Fibroblast of peridontal ligament (primary cell): ENCODE measurements at regions not wholly inside any gene's neighbourhood (a gene's known extent, or its start where the extent isn't known, plus 50 kb on each side); places are given as distances from the start of the nearest gene placed in this dataset.
A peak's percentile ranks its signal among the peaks of the same experiment; 100 is the strongest.

Experiments
- DNase-seq: peaks from one replicate; pipeline ENCODE4 v3.0.0-alpha.2; 2010; ENCODE audit errors: extremely low read depth

DNA sequence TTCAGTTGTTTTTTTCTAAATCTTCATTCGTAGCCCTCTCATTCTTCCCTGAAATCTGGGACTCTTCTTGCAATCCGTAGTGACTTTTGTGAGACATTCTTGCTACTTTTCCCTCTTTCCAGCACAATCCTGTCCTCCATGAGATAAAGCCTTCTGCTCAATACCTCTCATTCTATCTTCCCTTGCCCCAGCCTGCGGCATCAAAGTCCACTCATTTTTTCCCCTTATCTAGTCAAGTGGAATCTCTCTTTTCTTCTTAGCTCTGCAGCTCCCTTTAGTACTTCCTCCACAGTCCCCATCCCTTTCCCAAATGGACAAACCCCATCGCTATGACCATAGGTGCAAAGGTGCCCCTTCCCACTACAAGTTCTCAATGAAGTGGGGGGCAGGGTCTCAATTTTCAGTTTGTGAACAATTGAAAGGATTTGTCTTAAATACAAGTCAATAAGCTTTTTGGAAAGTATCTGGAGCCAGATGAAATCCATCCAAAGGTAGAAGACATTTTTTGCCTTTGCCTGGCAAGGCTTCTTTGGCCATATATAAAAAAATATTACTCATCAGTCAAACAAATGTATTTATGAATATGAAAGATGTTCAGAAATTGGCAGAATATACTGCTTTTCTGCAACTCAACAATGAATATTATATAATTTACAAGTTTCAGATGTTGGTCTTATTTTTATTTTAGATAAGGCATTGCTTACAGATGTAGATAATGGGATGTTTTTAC, 179.4 kb downstream of the SNAPC1 start:
- no peak for DNase-seq

DNA sequence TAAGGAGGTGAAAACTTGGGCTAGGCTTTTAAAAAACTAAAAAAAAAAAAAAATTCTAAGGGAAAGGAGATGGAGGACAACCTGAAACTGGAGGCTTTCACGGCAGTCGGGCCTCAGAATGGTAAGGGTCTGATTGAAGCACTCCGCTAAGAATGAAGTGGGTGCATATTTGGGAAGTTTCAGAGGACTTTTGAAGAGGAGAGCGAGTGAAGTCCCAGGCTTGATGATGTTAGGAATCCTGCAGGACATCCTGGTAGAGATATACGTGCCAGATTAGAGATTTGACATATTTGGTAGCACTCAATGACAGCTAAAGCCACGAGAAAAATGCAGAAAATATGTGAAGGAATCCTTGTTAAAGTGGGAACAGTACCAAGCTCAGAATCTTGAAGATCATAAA, 186.2 kb downstream of the SNAPC1 start:
- DNase-seq: no peak

DNA sequence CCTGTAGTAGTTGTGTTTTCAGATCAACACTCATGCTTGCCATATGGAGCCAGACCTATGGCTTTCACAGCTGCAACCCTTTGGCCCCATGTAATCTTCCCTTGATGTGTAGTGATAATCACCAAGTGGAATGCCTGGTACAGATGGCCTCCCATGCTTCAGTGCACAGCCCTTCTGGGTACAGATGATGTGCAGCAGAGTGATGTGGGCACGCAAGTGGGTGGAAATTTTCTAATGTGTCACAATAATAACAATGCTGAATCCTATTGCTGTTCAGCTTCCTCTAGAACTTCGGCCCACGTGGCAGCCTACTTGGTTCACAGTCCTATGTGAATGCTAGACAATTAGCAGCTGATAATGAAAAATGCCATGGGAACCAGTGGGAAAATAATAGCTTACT, 188.1 kb downstream of the SNAPC1 start:
- DNase-seq: no peak

DNA sequence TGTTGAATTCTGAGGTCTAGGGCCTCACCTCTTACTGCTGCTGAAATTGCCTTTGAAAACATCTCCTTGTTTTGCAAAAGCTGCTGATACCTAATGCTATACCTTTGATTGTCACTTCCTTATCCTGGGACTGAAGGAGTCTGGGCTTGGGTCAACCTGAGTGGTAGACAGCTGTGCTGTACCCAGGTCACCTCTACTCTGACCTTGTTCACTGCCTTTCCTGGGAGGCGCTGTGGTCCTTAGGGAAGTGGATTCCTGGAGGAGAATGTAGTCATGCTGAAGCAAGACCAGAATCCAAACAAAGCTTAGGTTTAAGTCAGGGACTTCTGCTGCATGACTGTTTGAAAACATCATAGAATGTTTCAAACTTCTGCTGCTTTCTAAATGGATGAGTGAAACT, 191.4 kb downstream of the SNAPC1 start:
- DNase-seq: no peak

DNA sequence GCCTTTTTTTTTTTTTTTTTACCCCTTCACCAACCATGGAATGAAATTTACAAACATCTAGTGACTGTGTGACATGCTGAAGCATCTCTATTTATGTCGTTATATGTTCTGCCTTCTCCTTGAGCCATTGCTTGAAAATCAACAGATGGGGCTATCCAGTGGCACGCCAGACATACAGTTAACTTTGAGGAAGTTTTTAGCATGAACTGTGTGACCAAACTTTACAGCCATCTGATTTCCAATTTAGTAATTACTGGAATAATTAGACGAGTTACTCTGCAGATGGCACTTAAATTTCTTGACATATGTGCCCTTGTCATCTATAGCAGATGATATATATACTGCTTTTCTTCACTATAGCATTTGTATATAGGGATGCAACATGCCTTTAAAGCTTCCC, 192.1 kb downstream of the SNAPC1 start:
- DNase-seq: no peak

- no peak for DNase-seq
Observed at GRCh38 chr14:61956517-61956916, 194.3 kb downstream of the SNAPC1 start.

GRCh38 chr14:61959348-61959747, 197.1 kb downstream of the SNAPC1 start:
- DNase-seq: no peak

GRCh38 chr14:61961369-61961768, 199.1 kb downstream of the SNAPC1 start:
- no peak for DNase-seq

DNA sequence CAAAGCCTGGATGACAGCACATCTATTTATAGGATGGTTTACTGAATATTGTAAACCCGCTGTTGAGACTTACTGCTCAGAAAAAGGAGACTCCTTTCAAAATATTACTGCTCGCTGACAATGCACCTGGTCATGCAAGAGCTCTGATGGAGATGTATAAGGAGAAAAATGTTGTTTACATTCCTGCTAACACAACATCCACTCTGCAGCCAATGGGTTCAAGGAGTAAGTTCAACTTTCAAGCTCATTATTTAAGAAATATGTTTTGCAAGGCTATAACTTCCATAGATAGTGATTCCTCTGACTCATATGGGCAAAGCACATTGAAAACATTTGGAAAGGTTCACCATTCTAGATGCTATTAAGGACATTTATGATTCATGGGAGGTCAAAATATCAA, 201.7 kb downstream of the SNAPC1 start:
- peak; percentile 11 for DNase-seq

DNA sequence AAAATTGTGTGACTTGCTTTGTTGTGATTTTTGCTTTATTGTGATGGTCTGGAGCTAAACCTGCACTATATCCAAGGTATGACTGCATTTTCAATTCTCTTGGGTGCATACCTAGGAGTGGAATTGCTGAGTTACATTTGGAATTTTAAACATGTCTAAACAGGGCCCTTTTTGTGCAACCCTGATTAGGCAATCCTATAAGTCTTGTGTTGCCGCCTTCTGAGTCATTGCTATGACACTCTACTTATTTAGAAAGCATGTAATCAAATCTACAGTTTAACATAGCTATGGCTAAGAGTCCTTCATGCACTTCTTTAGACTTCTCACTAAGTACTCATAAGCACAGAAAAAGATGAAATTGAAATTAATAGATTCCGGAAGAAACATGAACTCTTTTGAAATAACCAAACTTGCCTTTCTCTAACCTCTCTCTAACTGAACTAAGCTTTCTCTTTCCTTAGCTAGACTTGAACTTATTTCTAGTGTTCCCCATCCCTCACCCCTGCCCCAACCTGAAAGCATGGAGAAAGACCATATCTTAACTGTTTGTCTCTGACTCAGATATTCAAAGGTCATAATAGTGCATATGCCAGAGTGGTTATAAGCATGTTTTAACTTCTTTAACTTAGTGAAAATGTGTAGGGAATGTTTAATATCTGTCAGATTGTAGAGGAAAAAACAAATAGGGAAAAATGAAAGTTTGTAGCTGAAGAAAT, 203.0 kb downstream of the SNAPC1 start:
- peak; percentile 96 for DNase-seq

- DNase-seq: no peak
Observed at GRCh38 chr14:61968207-61968606, 206.0 kb downstream of the SNAPC1 start.

- DNase-seq: no peak
Observed at GRCh38 chr14:61972711-61973110, 210.5 kb downstream of the SNAPC1 start.

DNA sequence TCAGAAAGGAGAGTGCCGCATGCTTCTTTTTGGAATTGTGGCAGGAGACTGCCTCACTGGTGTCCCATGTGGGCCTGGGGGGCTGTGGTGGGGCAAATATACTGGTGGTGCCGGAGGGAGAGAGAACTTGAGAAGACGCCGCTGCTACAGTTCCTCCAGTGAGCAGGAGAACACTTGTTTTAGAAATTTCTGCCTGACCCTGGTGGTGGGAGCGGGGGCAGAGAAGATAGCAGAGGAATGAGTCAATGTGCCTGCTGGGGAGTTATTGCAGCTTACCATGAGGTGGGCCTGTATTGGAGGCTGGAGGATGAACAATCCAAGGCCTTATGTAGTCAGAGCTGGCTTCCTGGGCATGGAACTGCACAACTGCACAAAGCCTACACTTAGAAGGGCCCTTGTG, 211.8 kb downstream of the SNAPC1 start:
- DNase-seq: peak; percentile 45

DNA sequence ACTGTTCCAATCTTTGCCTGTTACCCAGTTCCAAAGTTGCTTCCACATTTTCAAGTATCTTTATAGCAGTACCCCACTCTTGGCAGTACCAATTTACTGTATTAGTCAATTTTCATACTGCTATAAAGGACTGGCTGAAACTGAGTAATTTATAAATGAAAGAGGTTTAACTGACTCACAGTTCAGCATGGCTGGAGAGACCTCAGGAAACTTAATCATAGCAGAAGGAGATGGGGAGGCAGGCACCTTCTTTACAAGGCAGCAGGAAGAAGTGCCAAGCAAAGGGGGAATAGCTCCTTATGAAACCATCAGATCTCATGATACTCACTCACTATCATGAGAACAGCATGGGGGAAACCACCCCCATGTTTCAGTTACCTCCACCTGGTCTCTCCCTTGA, 215.0 kb downstream of the SNAPC1 start:
- no peak for DNase-seq

DNA sequence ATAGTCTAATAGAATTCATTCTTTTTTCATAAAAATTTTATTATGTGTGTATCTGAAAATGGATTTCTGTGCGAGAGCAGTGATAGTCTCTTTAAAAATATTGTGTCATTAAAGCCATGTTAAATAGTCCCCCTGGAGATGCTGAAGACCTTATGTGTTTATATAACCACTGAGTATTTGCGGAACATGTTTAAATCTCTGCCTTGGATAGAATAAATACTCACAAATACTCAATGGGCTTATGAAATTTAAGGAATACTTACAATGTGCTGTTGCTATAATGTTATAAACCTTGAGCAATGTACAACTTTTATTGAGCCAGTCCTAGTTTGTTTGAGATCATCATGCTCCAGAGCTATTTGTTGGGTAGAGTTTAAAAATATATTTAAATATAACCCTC, 226.0 kb downstream of the SNAPC1 start:
- no peak for DNase-seq

DNA sequence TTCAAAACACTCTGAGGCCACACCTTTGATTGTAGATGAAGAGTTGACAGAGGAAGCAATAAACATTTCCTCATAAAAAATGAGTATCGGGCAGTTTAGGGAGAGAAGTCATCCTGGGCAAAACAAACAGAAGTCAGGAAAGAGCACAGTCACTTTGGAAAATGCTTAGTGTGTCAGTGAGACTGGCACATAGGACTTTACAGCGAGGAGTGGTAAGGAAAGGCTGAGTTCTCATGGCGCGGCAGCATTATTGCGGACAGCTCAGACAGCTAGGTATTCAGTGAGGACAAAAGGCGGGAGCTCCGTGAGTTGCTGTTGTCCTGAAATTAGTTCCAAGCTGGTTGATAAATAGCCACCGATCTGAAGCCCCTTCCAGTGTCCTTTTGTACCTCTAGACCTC, 229.9 kb downstream of the SNAPC1 start:
- DNase-seq: no peak

GRCh38 chr14:61992926-61993325, 230.7 kb downstream of the SNAPC1 start:
- DNase-seq: no peak

GRCh38 chr14:61994589-61994988, 232.4 kb downstream of the SNAPC1 start:
- DNase-seq: no peak

DNA sequence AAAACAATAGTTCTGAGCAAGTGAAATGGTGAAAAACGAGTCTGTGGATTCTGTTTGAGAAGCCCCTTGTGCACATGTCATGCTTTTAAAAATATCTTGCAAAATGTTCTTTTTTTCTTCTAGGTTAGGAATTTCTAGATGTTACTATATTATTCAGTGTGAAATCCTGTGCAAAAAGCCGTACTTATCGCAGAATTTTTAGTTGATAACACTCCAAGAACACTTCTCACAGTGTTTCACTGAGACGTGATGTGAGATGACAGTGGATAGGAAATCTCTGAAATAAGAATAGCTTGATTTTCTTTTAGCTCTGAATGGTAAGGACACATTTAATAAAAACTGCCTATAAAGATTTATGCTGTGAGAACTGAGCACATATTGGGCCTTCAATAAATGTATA, 234.5 kb downstream of the SNAPC1 start:
- no peak for DNase-seq

GRCh38 chr14:61997161-61997560, 234.9 kb downstream of the SNAPC1 start:
- DNase-seq: no peak

DNA sequence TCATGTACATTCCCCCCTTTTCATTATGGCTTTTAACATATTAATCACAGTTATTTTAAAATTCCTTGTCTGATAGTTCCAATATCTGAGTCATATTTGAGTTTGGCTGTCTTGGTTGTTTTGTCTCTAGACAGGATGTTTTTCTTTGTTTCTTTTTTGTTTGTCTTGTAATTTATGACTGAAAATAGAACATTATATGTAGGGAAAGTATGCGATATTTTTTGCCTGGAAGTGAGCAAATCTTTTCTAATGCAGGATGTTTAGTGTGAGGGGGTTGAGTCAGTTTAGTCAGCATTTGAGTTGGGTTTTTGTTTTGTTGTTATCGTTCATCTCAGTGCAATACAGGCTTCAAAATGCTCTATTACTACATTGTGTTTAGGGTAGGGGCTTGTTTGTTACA, 239.7 kb downstream of the SNAPC1 start:
- DNase-seq: no peak

GRCh38 chr14:62002642-62003041, 240.4 kb downstream of the SNAPC1 start:
- DNase-seq: no peak

DNA sequence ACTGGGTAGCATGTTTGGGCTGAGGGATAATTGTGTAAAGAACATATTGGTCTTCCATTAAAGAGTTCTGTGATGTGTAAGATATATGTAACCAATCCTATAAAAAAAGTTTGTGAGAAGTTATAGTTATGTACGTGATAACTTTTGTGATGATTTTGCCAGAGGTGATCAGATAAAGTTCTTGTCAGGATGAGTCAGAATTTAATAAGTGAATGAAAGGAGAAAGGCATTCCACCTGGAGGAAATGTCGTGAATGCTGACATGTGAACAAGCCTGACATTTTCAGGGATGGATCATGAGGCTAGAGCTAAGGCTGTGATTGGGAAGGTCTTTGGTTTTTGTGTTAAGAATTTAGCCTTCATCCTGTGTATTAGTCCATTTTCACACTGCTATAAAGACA, 241.5 kb downstream of the SNAPC1 start:
- no peak for DNase-seq
